ENCODE measurements at regions not wholly inside any gene's neighbourhood (a gene's known extent, or its start where the extent isn't known, plus 50 kb on each side); places are given as distances from the start of the nearest gene placed in this dataset.

GRCh38 chr4:111812760-111813159, 332.5 kb upstream of the FAM241A start:
- no peak for TF ChIP-seq CTCF (IDR thresholded peaks at IDR 0.05)
- no peak overlapping the region for H3K27ac Mint-ChIP-seq (ENCODE audit: unreplicated experiment)
- H3K27me3 Mint-ChIP-seq (ENCODE audit: low read depth): peaks cover 7% of the 10 kb centered on the region
- H3K4me1 Mint-ChIP-seq (ENCODE audit: low read depth): no peaks in the 10 kb centered on the region
- DNase-seq (ENCODE audit: low spot score): no peak
- no peaks in the 10 kb centered on the region for H3K36me3 Mint-ChIP-seq (ENCODE audit: low read depth)
- peaks cover 9% of the 10 kb centered on the region for H3K9me3 Mint-ChIP-seq (ENCODE audit: low read depth)
- no peak overlapping the region for H3K4me3 Mint-ChIP-seq (ENCODE audit: unreplicated experiment)

GRCh38 chr4:111813555-111814140, 331.6 kb upstream of the FAM241A start:
- H3K36me3 Mint-ChIP-seq (ENCODE audit: low read depth): no peaks in the 10 kb centered on the region
- no peak for DNase-seq (ENCODE audit: low spot score)
- H3K4me1 Mint-ChIP-seq (ENCODE audit: low read depth): no peaks in the 10 kb centered on the region
- H3K4me3 Mint-ChIP-seq (ENCODE audit: unreplicated experiment): no peak overlapping the region
- peaks cover 11% of the 10 kb centered on the region for H3K9me3 Mint-ChIP-seq (ENCODE audit: low read depth)
- H3K27me3 Mint-ChIP-seq (ENCODE audit: low read depth): no peaks in the 10 kb centered on the region
- no peak for TF ChIP-seq CTCF (IDR thresholded peaks at IDR 0.05)
- no peak overlapping the region for H3K27ac Mint-ChIP-seq (ENCODE audit: unreplicated experiment)

- Mint-ChIP-seq H3K27me3 (ENCODE audit: low read depth) (no peaks in the 10 kb centered on the region), H3K36me3 (ENCODE audit: low read depth) (no peaks in the 10 kb centered on the region), H3K4me3 (ENCODE audit: unreplicated experiment) (no peak overlapping the region), H3K9me3 (ENCODE audit: low read depth) (peaks cover 11% of the 10 kb centered on the region), H3K27ac (ENCODE audit: unreplicated experiment) (no peak overlapping the region), H3K4me1 (ENCODE audit: low read depth) (no peaks in the 10 kb centered on the region)
- TF ChIP-seq CTCF (IDR thresholded peaks at IDR 0.05): no peak
- DNase-seq (ENCODE audit: low spot score): no peak
These were observed 330.3 kb upstream of the FAM241A start for GRCh38 chr4:111814961-111815360.

DNA sequence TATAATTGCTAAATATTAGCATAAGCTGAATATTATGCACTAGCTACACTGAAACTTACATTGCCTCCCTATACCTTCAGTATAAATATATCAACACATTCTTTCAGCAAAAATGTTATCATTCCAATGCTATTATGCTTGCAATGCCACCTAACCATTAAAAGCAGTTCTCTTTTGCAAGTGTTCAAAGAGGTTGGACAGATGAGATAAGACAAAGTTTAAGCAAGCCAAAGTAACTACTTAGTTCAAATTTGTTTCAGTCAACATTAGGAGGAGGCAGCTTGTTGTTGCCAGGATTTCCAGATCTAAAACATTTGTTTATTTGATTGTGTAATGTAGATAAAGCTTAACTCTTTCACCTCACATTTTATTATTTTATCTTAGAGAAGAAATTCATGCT, 323.9 kb upstream of the FAM241A start:
- Mint-ChIP-seq H3K27ac (ENCODE audit: unreplicated experiment) (no peak overlapping the region), H3K36me3 (ENCODE audit: low read depth) (no peaks in the 10 kb centered on the region), H3K4me3 (ENCODE audit: unreplicated experiment) (no peak overlapping the region), H3K4me1 (ENCODE audit: low read depth) (no peaks in the 10 kb centered on the region), H3K27me3 (ENCODE audit: low read depth) (peaks cover 2% of the 10 kb centered on the region), H3K9me3 (ENCODE audit: low read depth) (peaks cover 11% of the 10 kb centered on the region)
- TF ChIP-seq CTCF (IDR thresholded peaks at IDR 0.05): no peak
- DNase-seq (ENCODE audit: low spot score): no peak

DNA sequence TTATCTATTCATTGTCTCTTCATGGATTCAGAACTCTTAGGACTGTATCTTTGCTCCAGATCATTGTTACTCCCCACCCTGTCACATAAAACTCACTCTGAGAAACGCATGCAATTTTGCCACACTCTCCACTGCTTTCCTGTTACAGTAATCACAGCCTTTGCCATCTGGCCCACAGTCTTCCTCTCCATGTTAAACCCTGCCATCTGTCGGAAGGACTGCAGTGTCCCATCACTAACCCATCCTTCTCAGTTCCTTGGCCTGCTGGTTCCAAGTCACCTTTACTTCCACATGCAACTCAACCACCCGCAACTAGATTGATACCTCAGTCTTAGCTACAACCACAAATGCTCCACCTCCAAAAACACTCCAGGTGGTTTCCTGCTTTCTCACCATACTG, 308.7 kb upstream of the FAM241A start:
- TF ChIP-seq CTCF (IDR thresholded peaks at IDR 0.05): no peak
- DNase-seq (ENCODE audit: low spot score): no peak
- no peak overlapping the region for H3K4me3 Mint-ChIP-seq (ENCODE audit: unreplicated experiment)
- H3K36me3 Mint-ChIP-seq (ENCODE audit: low read depth): no peaks in the 10 kb centered on the region
- peaks cover 11% of the 10 kb centered on the region for H3K27me3 Mint-ChIP-seq (ENCODE audit: low read depth)
- H3K4me1 Mint-ChIP-seq (ENCODE audit: low read depth): no peaks in the 10 kb centered on the region
- no peak overlapping the region for H3K27ac Mint-ChIP-seq (ENCODE audit: unreplicated experiment)
- no peaks in the 10 kb centered on the region for H3K9me3 Mint-ChIP-seq (ENCODE audit: low read depth)
